ENCODE measurements at regions not wholly inside any gene's neighbourhood (a gene's known extent, or its start where the extent isn't known, plus 50 kb on each side); places are given as distances from the start of the nearest gene placed in this dataset.

DNA sequence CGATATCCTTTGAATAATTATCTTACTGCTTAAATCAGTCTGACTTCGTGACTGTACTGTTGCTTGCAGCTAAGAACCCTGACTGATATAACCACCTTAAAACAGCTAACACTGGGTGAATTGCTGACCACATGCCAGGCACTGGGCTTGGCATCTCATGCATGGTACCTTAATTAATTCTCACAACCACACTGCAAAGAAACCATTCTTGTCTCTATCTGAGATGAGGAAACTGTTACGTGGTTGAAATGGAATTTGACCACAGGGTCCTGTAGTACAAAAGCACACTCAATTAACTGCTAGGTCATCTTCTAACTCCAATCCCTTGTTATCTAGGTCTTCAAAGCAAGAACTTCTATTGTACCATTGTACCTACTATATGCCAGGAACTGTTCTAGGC is 92.7 kb upstream of the PRICKLE2 start:
- TF ChIP-seq, protein P1, sequence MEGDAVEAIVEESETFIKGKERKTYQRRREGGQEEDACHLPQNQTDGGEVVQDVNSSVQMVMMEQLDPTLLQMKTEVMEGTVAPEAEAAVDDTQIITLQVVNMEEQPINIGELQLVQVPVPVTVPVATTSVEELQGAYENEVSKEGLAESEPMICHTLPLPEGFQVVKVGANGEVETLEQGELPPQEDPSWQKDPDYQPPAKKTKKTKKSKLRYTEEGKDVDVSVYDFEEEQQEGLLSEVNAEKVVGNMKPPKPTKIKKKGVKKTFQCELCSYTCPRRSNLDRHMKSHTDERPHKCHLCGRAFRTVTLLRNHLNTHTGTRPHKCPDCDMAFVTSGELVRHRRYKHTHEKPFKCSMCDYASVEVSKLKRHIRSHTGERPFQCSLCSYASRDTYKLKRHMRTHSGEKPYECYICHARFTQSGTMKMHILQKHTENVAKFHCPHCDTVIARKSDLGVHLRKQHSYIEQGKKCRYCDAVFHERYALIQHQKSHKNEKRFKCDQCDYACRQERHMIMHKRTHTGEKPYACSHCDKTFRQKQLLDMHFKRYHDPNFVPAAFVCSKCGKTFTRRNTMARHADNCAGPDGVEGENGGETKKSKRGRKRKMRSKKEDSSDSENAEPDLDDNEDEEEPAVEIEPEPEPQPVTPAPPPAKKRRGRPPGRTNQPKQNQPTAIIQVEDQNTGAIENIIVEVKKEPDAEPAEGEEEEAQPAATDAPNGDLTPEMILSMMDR (IDR thresholded peaks at IDR 0.05), result no peak
- TF ChIP-seq POLR2A (IDR thresholded peaks at IDR 0.05), result no peak
